Stimulated activated CD4-positive, alpha-beta T cell treated with anti-CD3 and anti-CD28 coated beads, Interleukin-1b, Interleukin-23, amount 100 ng/mL, for 48 hours (primary cell): ENCODE measurements at regions not wholly inside any gene's neighbourhood (a gene's known extent, or its start where the extent isn't known, plus 50 kb on each side); places are given as distances from the start of the nearest gene placed in this dataset.
"Not testable (repeated sequence)": the region's sequence is repeated elsewhere in the genome, so short reads cannot be mapped to it uniquely, and the experiment has no call there.

ENCODE experiments used
- DNase-seq: peaks from one replicate; pipeline ENCODE4 v3.0.0-alpha.2; 2020

GRCh38 chr11:81870815-81871214 lies 862.8 kb downstream of the FAM181B start:
- no peak for DNase-seq

GRCh38 chr11:81870066-81870412 lies 863.6 kb downstream of the FAM181B start:
- no peak for DNase-seq

GRCh38 chr11:81869351-81870065 lies 864.2 kb downstream of the FAM181B start:
- peak; percentile 85 for DNase-seq

GRCh38 chr11:81866896-81867295 lies 866.8 kb downstream of the FAM181B start:
- no peak for DNase-seq

- no peak for DNase-seq
Measured at GRCh38 chr11:81857386-81857785, 876.3 kb downstream of the FAM181B start.

- DNase-seq: no peak
Measured at GRCh38 chr11:81853791-81854190, 879.9 kb downstream of the FAM181B start.

- DNase-seq: no peak
Measured at GRCh38 chr11:81852896-81853295, 880.8 kb downstream of the FAM181B start.

- no peak for DNase-seq
Measured at GRCh38 chr11:81840380-81840779, 893.3 kb downstream of the FAM181B start.

- no peak for DNase-seq
Measured at GRCh38 chr11:81839976-81840375, 893.7 kb downstream of the FAM181B start.

GRCh38 chr11:81839016-81839415 lies 894.6 kb downstream of the FAM181B start:
- no peak for DNase-seq

GRCh38 chr11:81829976-81830375 lies 903.7 kb downstream of the FAM181B start:
- DNase-seq: no peak

GRCh38 chr11:81825346-81825745 lies 908.3 kb downstream of the FAM181B start:
- no peak for DNase-seq

- no peak for DNase-seq
Measured at GRCh38 chr11:81819462-81819861, 914.2 kb downstream of the FAM181B start.

GRCh38 chr11:81804858-81805257 lies 928.8 kb downstream of the FAM181B start:
- no peak for DNase-seq

GRCh38 chr11:81802591-81802990 lies 931.1 kb downstream of the FAM181B start:
- no peak for DNase-seq

- no peak for DNase-seq
Measured at GRCh38 chr11:81792416-81792815, 941.2 kb downstream of the FAM181B start.

GRCh38 chr11:81787584-81788049 lies 946.0 kb downstream of the FAM181B start:
- no peak for DNase-seq

- DNase-seq: no peak
Measured at GRCh38 chr11:81772166-81772565, 961.5 kb downstream of the FAM181B start.

GRCh38 chr11:81769906-81770305 lies 963.8 kb downstream of the FAM181B start:
- DNase-seq: not testable (repeated sequence)

- DNase-seq: no peak
Measured at GRCh38 chr11:81756864-81757595, 976.6 kb downstream of the FAM181B start.

GRCh38 chr11:81749245-81749644 lies 984.4 kb downstream of the FAM181B start:
- DNase-seq: no peak

- DNase-seq: no peak
Measured at GRCh38 chr11:81744336-81745116, 989.1 kb downstream of the FAM181B start.

GRCh38 chr11:81725701-81726100 lies 1008.0 kb downstream of the FAM181B start:
- no peak for DNase-seq

GRCh38 chr11:81717695-81718094 lies 1016.0 kb downstream of the FAM181B start:
- DNase-seq: no peak
